T-helper 1 cell treated with Interleukin-12 subunit alpha and Interleukin-12 subunit beta and Interleukin-4 antibody, amounts not matched to agents 30 ng/mL and 1 ng/mL, for 36 hours (primary cell): ENCODE measurements at regions not wholly inside any gene's neighbourhood (a gene's known extent, or its start where the extent isn't known, plus 50 kb on each side); places are given as distances from the start of the nearest gene placed in this dataset.

Source experiments
- intact Hi-C: fragments of 100-400 bp; cut with micrococcal nuclease; formaldehyde crosslinking; loops from one replicate; pipeline ENCODE4 v1.15.1; 2024

GRCh38 chr12:28877854-28878253, 271.2 kb upstream of the FAR2 start:
- intact Hi-C loops, result no loop called here

DNA sequence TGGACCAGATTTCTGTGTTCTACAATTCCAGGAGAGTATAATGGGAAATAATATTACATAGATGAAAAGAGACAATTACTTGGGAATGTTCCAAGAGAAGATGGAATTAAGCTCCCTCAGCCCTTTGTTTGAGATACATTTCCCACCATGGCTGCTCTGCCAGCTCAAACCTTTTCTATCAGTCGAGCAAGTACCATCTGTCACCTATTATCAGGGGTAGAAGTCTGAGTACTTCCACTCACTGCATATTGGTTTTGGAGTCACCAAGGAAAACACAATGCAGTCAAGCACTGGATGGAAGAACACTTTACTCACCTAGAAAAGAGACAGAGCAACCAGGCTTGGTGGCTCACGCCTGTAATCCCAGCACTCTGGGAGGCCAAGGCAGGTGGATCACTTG, 270.4 kb upstream of the FAR2 start:
- intact Hi-C loops, result no loop called here

DNA sequence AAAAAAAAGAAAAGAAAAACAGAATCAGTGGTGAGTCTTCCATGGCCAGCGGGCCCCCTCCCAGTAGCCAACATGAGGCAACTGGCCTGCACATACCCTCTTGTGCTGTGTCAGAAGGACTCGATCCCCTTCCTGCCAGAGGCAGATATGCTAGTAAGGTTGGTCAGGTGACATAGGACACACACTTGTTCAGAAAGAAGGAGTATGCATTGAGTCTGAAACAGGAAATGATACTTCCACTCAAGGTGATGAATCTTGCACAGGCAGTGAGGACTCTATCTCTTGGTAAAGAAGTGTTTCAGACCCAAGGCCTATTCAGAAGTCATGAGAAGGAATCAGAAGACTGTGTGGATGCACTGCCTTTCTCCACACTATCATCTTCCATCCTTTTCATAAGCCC, 269.7 kb upstream of the FAR2 start:
- intact Hi-C loops, result no loop called here

- intact Hi-C loops, result no loop called here
Measured at GRCh38 chr12:28882444-28882843, 266.6 kb upstream of the FAR2 start.

- intact Hi-C loops, result no loop called here
Measured at GRCh38 chr12:28883406-28883997, 265.6 kb upstream of the FAR2 start.

GRCh38 chr12:28884904-28885679, 264.0 kb upstream of the FAR2 start:
- intact Hi-C loops, result no loop called here

DNA sequence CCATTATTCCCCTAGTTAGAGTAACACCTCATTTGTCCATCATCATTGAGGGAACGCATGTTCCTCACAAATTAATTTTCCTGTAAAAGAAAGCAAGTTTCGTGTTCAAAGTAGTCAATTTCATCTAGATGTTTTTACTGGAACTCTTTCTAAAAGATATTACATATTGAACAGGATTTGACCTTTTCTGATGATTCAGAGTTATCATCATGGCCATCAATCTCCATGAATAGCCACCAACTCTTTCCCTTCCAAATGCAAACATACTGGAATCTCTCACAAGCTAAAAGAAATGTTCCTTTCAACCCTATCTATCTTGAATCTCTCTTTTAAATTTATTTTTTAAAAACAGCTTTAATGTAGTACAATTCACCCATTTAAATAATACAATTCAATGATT, 263.1 kb upstream of the FAR2 start:
- intact Hi-C loops, result no loop called here

DNA sequence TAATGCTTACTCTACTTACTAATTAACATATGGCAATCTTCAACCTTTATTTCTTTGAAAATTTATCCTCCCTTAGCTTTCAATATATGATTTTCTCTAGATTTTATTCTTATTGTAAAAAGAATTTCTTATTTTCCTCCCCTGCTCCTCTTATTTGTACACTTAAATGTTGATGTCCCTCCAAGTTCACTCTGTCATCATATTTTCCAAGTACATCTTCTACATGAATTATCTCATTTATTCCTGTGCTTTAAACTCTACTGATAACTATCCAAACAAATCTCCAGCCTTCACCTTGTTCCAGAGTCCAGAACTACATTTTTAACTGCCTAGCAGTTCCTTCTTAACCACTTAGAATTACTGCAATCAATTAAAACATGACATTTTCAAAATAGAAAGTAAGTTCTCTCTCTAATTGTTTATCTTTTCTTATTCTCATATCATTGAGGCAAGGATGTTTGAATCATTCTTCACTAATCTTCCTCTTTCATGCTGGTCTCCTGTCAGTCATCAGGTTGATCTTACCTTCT, 261.6 kb upstream of the FAR2 start:
- intact Hi-C loops, result no loop called here

DNA sequence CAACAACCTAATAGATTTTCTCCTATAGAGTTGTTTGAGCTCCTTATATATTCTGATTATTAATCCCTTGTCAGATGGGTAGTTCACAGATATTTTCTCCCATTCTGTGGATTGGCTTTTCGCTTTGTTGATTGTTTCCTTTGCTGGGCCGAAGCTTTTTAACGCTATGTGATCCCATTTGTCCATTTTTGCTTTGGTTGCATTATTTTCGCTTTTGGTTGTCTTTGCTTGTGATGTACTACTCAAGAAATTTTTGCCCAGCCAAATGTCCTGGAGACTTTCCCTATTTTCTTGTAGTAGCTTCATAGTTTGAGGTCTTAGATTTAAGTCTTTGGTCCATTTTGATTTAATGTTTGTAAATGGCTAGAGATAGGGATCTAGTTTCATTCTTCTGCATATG, 258.4 kb upstream of the FAR2 start:
- intact Hi-C loops, result no loop called here

DNA sequence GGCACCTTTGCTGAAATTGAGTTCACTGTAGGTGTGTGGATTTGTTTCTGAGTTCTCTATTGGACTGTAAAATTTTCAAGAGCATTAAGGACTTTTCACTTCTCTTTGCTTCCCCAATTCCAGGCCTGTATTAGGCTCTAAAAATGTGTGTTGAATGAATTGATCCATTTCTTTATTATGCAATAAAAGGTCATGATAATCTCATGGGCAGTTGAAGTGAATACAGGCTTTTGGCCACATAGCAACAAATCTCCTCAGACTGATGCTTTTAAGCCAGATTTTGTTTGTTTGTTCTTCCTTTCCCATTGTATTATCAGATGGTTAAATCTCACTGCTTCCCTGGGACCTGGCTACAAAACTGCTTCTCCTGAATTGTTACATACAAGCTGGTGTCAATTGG, 258.0 kb upstream of the FAR2 start:
- intact Hi-C loops, result no loop called here

GRCh38 chr12:28893365-28893764, 255.7 kb upstream of the FAR2 start:
- intact Hi-C loops, result no loop called here

DNA sequence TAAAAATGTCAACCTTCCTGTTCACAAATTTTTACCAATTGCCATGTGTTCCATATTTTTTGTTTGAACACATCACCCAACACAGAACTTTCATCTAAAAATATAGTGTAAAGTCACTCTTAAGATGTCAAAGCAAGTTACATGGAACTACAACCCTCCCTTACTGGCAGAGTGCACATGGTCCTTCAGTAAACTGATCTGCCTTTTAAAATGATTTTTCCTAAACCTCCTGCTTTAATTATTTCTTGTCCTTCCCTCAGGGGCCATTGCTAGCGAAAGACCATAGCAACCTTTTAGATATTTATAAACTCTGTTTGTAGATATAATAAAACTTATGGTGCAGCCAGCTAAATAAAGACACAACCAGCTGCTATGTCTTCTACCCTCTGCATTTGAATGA, 255.2 kb upstream of the FAR2 start:
- intact Hi-C loops, result no loop called here

- intact Hi-C loops, result no loop called here
Measured at GRCh38 chr12:28896421-28896820, 252.7 kb upstream of the FAR2 start.

- intact Hi-C loops, result no loop called here
Measured at GRCh38 chr12:28898038-28898437, 251.0 kb upstream of the FAR2 start.

DNA sequence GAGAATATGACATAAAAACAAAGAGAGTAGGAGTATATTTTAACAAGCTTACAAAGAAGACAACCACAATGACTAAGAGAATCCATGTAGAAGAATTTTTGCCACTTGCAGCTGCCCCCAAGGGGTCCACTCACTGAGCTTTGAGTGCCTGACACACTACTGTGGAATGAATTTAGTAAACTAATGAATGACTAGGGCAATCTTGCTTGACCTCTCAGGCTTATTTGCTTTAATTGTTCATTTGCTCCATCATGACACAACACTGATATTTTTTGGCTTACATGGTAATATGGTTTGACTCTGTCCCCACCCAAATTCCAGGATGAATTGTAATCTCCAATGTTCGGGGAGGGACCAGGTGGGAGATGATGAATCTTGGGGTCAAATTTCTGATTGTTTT, 249.1 kb upstream of the FAR2 start:
- intact Hi-C loops, result no loop called here

DNA sequence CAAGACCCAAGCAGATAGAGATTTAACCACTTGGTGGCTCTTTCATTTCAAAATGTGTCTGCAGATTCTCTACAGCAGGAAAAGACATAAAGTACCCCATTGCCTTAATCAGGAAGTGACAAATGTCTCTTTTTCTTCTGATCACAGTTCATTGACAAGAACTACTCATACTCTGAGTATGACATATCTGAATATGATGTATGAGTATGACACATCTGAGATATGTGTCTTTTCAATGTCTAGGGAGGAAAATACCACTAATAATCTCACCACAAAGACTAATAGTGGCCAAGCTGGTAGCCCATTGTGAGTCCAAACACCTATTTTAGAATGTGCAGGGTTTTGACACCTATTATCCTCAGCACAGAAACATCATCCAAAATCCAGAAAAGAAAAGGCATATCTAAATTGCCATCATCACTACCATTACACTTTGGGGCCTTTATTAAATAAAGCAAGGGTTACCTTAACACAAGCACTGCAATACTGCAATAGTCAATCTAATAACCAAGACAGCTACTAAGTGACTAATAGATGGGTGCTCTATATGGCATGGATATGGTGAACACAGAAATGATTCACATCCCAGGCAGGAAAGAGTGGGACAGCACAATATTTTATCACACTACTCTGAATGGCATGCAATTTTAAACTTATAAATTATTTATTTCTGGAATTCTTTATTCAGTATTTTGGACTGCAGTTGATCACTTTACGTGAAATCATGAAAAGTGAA, 243.7 kb upstream of the FAR2 start:
- intact Hi-C loops, result no loop called here

- intact Hi-C loops, result no loop called here
Measured at GRCh38 chr12:28908646-28909045, 240.4 kb upstream of the FAR2 start.

DNA sequence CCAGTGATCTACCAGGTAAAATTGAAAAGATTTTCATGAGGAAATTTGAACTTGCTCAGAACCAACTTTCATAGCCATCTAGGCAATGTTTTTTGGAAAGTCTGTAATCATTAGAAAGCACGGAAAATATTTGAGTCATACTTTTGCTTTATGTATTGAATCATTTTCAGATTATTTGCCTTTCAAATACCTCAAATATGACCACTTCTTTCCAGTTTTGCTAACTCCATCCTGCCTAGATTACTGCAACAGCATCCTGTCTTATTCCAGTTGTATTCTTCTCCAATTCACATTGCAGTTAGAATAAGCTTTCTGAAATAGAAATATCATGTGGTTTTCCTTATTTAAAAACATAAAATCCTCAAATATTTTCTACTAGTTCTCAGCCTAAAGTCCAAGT, 239.8 kb upstream of the FAR2 start:
- intact Hi-C loops, result no loop called here

DNA sequence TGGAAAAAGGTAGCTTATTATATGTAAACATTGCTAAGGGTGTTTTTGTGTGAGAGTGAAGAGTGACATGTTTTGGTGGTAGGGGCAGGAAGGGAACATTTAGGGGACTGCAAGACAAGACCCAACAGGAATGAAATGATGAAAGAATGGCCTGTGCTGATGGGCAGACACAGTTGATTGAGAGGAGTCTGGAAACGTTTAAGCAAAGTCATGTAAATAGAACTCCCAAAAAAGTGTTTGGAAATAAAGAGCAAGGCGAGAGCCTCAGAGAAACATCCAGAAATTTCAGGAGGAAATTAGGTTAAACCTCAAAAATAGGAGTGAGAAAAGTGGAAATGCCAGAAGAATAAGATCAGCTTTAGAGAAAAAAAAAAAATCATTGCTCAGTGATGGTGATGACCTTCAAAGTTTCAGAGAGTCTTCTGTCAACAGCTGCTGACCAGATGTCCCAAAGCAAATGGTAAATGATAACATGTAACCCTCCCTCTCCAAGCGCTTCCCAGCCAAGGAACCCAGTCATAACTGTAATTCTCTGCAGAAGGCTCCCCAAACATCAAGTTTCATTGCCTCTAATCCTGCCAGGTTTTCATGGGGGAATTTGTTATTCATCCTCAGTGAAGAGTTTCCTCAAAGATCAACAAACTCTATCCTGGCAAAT, 223.2 kb upstream of the FAR2 start:
- intact Hi-C loops, result no loop called here

GRCh38 chr12:28930704-28931103, 218.4 kb upstream of the FAR2 start:
- intact Hi-C loops, result no loop called here

- intact Hi-C loops, result no loop called here
Measured at GRCh38 chr12:28933176-28933575, 215.9 kb upstream of the FAR2 start.
